Renal cortex interstitium (tissue), 11 donors: ENCODE measurements at regions not wholly inside any gene's neighbourhood (a gene's known extent, or its start where the extent isn't known, plus 50 kb on each side); places are given as distances from the start of the nearest gene placed in this dataset.

Source experiments
- DNase-seq, 11 donors: peaks; one replicate each; pipeline ENCODE4 v3.0.0-alpha.2; 2013; ENCODE audit warnings: low read depth in 9 of 11, low spot score in 4 of 11; ENCODE audit errors: extremely low read depth in 1 of 11

GRCh38 chr21:35641271-35642016 lies 418.9 kb downstream of the SETD4 start:
- no peak for DNase-seq

GRCh38 chr21:35637431-35637830 lies 422.9 kb downstream of the SETD4 start:
- DNase-seq = no peak

- no peak for DNase-seq
These were observed 424.3 kb downstream of the SETD4 start for GRCh38 chr21:35635994-35636393.

DNA sequence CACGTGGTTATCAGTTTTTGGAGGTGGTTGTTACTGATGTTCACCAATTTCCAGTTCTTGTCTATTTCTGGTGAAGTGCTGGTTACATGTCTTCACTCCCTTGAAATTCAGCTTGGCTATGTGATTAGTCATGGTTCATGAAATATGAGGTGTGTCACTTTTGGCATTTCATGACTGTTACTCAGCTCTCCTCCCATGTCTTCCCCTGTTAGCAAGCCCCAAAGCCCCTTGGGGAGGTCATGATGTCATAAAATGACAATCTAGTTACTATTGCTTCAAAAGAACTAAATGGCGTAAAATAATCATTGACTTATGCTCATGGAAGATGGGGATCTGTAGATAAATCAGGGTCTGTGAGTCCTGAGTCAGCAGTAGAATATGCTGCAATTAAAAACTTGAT lies 425.1 kb downstream of the SETD4 start:
- no peak for DNase-seq

DNA sequence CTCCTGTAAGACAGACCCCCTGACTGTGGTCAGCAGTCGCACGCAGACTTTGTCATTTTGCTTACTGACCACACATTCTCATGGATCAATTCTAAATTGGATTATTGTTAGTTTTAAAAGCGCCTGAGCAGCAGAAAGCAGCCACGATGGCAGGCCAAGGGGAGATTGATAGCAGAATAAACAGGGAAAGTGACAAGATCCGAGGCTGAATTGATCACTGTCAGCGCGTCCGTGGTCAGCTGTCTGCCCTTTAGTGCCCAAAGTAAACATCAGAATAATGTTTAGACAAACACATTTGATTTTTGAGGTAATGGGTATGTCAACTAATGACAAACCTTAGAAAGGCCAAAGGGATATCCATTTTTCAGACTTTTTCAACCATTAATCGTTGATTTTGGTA lies 426.8 kb downstream of the SETD4 start:
- no peak for DNase-seq

GRCh38 chr21:35632711-35633110 lies 427.6 kb downstream of the SETD4 start:
- no peak for DNase-seq

- DNase-seq = no peak
These were observed 432.0 kb downstream of the SETD4 start for GRCh38 chr21:35628316-35628715.

DNA sequence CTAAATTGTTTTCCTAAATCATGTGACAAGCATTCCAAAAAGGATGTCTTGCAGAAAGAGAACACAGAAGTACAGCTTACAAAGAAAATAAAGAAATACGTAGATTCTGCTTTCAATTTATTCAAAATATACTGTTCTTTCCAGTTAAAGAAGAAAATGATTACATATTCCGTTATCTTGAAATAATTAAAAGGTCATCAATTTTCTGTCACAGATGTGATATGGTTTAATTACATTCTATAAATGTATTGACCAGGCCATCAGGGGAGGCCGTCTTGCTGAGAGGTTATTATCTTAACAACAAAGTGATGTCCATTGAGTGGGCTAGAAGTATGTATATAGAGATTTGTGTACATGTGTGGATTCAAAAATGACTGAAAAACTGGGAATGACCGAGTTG lies 432.9 kb downstream of the SETD4 start:
- DNase-seq = no peak

GRCh38 chr21:35625576-35625975 lies 434.8 kb downstream of the SETD4 start:
- DNase-seq = no peak

DNA sequence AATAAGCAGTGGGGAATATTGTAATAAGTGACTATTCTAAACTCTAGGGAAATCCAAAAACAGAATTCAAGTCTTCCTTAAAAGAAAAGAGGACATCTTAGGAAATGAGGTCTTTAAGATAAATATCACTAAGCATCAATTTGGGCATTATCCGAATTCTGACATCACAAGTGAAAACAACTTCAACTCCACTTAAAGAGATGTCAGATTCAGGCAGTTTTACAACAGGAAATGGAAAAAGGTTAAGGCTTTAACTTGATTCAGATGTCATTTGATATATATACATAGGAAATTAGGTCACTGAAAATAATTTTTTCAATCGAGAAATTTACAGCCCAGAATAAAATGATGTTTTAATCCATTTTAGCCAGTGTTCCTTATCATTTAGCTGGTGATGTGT lies 435.4 kb downstream of the SETD4 start:
- no peak for DNase-seq

- no peak for DNase-seq
These were observed 437.7 kb downstream of the SETD4 start for GRCh38 chr21:35622612-35623011.

- no peak for DNase-seq
These were observed 441.1 kb downstream of the SETD4 start for GRCh38 chr21:35619184-35619583.

DNA sequence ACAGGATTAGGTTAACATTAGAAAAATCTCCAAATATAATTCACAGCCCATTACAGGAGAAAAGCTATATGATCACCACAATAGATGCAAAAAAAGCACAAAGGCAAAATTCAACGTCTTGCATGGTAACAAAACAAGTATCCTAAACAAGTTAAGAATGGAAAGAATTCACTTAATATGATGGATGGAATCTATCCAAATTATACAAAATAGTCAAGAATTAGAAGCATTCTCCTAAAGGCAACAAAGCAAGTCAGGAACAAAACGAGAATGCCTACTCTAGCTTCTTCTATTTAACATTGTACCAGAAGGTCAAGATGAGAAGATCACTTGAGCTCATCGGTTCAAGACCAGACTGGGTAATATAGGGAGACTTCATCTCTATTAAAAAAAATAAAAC lies 442.8 kb downstream of the SETD4 start:
- DNase-seq = no peak

DNA sequence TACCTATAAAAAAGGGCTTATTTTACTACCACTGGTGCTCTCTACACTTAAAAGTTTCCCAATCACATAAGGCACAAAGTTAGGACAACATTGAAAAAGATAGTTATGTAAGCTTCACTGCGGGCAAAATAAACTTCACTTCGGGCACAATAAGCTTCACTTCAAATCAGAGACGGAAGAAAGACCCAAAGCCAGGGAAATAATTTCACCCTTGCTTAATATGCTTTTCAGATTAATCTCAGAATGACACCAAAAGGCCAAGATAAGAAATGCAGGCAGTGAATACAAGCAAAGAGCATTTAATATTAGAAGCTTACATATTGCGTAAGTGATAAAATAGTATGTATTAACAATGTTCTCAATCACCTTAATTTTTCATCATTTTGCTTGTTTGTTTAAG lies 444.2 kb downstream of the SETD4 start:
- DNase-seq = peak in 1 of 11 donors; percentile 8

- DNase-seq = no peak
These were observed 445.0 kb downstream of the SETD4 start for GRCh38 chr21:35615325-35615724.

DNA sequence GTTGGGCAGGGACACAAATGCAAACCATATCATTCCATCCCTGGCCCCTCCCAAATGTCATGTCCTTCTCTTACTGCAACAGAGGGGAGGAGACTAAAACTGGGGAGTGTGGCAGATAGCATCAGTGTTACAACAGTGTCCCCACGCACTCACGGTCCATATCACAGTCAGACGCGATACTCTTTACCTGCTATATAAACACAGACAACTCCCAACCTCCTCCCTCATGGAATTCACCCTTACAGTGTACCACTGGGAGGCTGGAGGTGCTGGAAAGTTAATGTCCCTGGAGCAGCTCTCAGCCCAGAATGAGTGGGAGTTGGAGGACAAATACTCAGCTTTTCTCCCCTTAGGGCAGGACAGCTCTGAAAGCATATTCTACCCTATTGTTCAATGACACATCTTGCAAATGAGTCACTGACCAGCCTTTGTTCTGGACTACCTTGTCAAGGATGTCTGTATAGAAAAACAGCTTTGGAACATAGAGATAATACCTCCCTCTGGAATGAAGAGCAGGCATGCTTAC lies 445.9 kb downstream of the SETD4 start:
- DNase-seq = no peak

GRCh38 chr21:35611708-35612132 lies 448.6 kb downstream of the SETD4 start:
- no peak for DNase-seq

DNA sequence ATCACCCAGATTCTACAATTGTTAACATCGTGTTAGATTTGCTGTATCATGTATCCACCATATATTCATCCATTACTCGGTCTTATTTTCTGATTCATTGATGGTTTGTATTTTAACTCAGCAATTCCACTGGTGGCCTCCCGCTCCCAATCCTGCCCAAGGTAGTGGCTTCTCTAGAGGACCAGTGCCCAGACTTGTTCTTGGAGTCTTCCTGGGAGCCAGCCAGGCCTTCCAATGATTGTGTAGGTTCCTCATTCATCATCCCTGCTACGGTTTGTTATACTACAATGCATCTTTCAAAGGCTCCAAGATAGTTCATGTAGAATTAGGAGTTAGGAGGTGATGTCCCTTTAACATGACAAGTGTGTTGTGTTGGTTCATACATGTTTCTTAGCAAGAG lies 451.1 kb downstream of the SETD4 start:
- DNase-seq = no peak

DNA sequence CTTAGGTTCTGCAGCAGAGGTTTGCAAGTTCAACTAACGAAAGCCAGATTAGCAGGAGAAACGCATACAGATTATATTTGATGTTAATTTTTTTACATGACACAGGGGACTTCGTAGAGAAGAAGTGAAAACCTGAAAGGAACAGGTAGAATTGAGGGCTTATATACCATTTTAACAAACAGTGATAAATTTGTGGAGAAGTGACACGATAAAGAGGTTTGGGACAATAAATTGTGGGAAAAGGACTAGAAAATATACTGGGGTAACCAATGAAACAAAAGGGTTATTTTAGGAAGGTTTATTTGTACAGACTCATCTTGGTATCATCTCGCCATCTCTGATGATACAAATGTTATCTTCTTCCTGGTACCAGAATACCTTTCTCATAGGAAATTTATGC lies 452.9 kb downstream of the SETD4 start:
- DNase-seq = no peak

GRCh38 chr21:35606578-35606977 lies 453.7 kb downstream of the SETD4 start:
- DNase-seq = no peak

- no peak for DNase-seq
These were observed 454.2 kb downstream of the SETD4 start for GRCh38 chr21:35606146-35606545.
